Large intestine (tissue), 3 donors: ENCODE measurements at regions not wholly inside any gene's neighbourhood (a gene's known extent, or its start where the extent isn't known, plus 50 kb on each side); places are given as distances from the start of the nearest gene placed in this dataset.

Source experiments
- DNase-seq, 2 donors: peaks; one replicate each; pipeline versions ENCODE4 v3.0.0 to v3.0.0-alpha.2; 2013
- H3K27ac ChIP-seq: one replicate; pipeline ENCODE4 v1.5.1; 2013; ENCODE audit warnings: low read length
- H3K27me3 ChIP-seq: 2 replicates; pipeline ENCODE4 v1.6.1; 2013; ENCODE audit warnings: low read length; ENCODE audit not compliant: control insufficient read depth, insufficient read depth
- H3K36me3 ChIP-seq: 2 replicates; pipeline ENCODE4 v1.6.1; 2013; ENCODE audit warnings: low read length; ENCODE audit not compliant: control insufficient read depth, insufficient read depth
- H3K4me1 ChIP-seq: one replicate; pipeline ENCODE4 v1.6.1; 2013; ENCODE audit warnings: low read length; ENCODE audit not compliant: control insufficient read depth, insufficient read depth
- H3K4me3 ChIP-seq: one replicate; pipeline ENCODE4 v1.5.1; 2013; ENCODE audit warnings: low read length
- H3K9me3 ChIP-seq: one replicate; pipeline ENCODE4 v1.6.1; 2013; ENCODE audit warnings: mild to moderate bottlenecking, low read depth, low read length, moderate library complexity; ENCODE audit not compliant: control insufficient read depth
- WGBS: methylation state at CpG from one replicate; pipeline ENCODE4 v1.1.5; 2013; ENCODE audit warnings: low lambda C conversion rate; ENCODE audit not compliant: insufficient coverage; 5-methylcytosine and 5-hydroxymethylcytosine counted together

DNA sequence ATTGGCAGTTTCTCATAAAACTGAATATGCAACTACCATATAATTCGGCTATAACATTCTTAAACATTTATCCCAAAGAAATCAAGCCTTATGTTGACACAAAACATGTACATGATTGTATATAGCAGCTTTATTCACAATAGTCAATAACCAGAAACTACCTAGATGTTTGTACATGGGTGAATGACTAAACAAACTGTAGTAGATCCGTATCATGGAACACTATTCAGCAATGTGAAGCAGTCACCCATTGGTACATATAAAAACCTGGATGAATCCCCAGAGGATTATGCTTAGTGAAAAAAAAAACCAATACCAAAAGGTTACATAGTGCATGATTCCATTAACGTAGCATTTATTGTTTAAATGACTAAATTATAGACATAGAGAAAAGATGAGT lies 471.7 kb upstream of the KLHL1 start:
- no peaks in the 10 kb centered on the region for H3K4me1 ChIP-seq
- no peak overlapping the region for H3K4me3 ChIP-seq
- H3K27me3 ChIP-seq, result no peaks in the 10 kb centered on the region
- WGBS, result 93% methylated on average over 3 of the region's 3 CpGs
- no peak overlapping the region for H3K27ac ChIP-seq
- H3K9me3 ChIP-seq, result no peaks in the 10 kb centered on the region
- DNase-seq, result no peak
- no peaks in the 10 kb centered on the region for H3K36me3 ChIP-seq

DNA sequence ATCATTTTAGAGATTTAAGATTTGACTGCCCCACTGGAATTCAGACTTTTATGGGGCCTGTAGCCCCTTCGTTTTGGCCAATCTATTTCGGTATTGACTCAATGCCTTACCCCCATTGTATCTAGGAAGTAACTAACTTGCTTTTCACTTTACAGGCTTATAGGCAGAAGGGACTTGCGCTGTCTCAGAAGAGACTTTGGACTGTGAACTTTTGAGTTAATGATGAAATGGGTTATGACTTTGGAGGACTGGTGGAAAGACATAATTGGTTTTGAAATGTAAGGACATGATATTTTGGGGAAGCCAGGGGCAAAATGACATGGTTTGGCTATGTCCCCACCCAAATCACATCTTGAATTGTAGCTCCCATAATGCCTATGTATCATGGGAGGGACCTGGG lies 463.0 kb upstream of the KLHL1 start:
- DNase-seq, result peak; percentile 5 to 35
- Histone ChIP-seq H3K4me1 (no peaks in the 10 kb centered on the region), H3K9me3 (no peaks in the 10 kb centered on the region), H3K27me3 (no peaks in the 10 kb centered on the region), H3K27ac (no peak overlapping the region), H3K4me3 (no peak overlapping the region), H3K36me3 (no peaks in the 10 kb centered on the region)
- no CpG with 5 or more reads among the region's 3 CpGs for WGBS

DNA sequence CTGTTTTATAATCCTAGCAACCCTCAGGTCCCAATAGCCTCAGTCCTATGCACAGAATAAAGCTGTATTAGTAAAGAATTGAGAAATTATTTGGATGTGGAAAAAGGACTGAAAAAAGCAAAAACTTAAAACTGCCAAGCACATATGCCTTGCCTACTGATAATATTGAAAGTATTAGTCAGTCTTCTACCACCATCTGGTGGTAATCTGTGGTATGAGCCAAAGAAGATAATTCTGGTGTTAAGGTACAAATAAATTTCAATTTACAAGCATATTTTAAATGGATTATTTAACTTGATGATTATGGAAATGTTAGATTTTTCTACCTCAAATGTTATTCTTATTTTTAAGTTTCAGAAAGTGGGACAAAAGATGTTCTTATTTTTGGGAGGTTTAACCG lies 460.3 kb upstream of the KLHL1 start:
- Histone ChIP-seq H3K4me3 (no peak overlapping the region), H3K36me3 (no peaks in the 10 kb centered on the region), H3K27me3 (no peaks in the 10 kb centered on the region), H3K9me3 (no peaks in the 10 kb centered on the region), H3K27ac (no peak overlapping the region), H3K4me1 (no peaks in the 10 kb centered on the region)
- 80% methylated on average over 1 of the region's 1 CpG for WGBS
- peak; percentile 16 to 24 for DNase-seq

DNA sequence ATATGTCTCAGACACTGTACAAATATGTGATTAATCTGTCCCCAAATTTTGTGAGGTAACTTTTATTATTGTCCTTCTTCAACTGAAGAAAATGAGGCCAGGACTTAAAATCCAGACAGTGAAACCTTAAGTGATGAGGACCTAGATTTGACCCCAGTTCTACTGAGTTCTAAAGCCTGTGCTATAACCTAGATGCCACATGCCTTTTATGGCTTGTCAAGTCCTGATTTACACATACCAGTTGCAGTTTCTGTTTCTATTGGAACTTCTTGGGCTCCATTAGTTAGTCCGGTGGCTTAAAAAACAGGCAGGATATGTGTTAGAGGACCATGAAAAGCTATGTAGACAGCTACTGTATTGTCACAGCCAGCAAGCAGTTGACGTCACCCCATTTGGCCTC lies 436.5 kb upstream of the KLHL1 start:
- no peaks in the 10 kb centered on the region for H3K4me1 ChIP-seq
- no peaks in the 10 kb centered on the region for H3K36me3 ChIP-seq
- no CpG with 5 or more reads among the region's 2 CpGs for WGBS
- no peak overlapping the region for H3K4me3 ChIP-seq
- no peaks in the 10 kb centered on the region for H3K27me3 ChIP-seq
- DNase-seq, result peak; percentile 1 to 17
- no peak overlapping the region for H3K27ac ChIP-seq
- H3K9me3 ChIP-seq, result no peaks in the 10 kb centered on the region

DNA sequence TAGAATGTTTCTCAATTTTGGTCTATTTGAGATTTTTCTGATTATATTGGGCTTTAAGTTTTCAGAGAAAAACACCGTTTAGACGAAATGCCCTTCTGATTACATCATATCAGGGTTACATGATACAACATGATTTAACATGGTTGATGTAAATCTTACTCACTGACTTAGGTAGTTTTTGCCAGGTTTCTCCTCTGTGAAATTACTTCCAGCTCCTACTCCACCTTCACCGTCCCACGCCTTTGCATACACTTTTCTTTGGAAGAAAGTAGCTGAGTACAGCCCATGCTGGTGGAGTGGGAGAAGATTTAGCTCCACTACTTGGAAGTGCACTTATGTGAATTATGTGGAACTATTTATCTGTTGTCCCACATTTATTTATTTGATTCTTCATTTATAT lies 433.2 kb upstream of the KLHL1 start:
- WGBS, result no CpG with 5 or more reads among the region's 4 CpGs
- no peak for DNase-seq

DNA sequence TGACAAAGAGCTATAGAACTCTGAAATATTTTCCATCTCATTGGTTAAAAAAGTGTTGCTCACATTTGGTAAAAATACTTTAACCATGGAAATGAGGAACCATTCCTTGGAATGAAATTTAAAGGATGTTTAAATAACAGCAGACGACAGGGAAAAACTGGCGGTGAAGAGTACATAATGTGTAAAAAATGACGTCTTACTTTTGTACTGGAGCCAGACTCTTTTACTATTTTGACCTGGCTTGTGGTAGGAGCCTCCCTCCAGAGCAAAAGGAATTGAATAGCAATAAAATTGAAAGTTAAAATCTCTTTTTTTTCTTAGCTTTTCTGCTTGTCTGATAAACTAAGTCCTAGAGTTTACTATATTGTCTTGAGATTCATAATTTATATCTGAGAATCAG lies 426.2 kb upstream of the KLHL1 start:
- WGBS, result 71% methylated on average over 1 of the region's 3 CpGs
- no peak overlapping the region for H3K27ac ChIP-seq
- no peak overlapping the region for H3K4me3 ChIP-seq

More for the DNA sequence above, 433.2 kb upstream of the KLHL1 start:
- H3K4me1 ChIP-seq, result no peaks in the 10 kb centered on the region
- H3K27me3 ChIP-seq, result no peaks in the 10 kb centered on the region
- no peaks in the 10 kb centered on the region for H3K9me3 ChIP-seq
- no peak overlapping the region for H3K27ac ChIP-seq
- H3K36me3 ChIP-seq, result no peaks in the 10 kb centered on the region
- H3K4me3 ChIP-seq, result no peak overlapping the region

DNA sequence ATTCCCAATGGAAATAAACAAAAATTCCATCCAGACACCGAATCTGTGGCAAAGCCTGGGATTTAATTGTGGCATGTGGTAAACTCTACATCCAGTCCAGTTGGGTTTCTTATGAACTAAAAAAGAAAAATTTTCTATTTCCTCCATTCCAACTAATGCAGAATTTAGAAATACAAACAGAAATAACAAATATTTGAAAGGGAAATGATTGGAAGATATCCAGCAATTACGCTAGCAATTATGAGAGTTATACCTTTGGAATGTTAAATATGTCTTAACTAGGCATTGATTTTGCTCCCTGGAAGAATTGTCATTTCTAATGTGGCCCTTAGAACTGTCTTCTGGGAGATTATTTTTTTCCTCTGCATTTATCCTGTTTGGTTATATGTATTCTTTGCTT lies 421.4 kb upstream of the KLHL1 start:
- H3K4me1 ChIP-seq, result no peaks in the 10 kb centered on the region
- DNase-seq, result no peak
- no peaks in the 10 kb centered on the region for H3K27me3 ChIP-seq
- H3K27ac ChIP-seq, result no peak overlapping the region
- H3K4me3 ChIP-seq, result no peak overlapping the region
- WGBS, result 71% methylated on average over 1 of the region's 2 CpGs
- H3K36me3 ChIP-seq, result no peaks in the 10 kb centered on the region
- H3K9me3 ChIP-seq, result no peaks in the 10 kb centered on the region

More for the DNA sequence above, 426.2 kb upstream of the KLHL1 start:
- no peak for DNase-seq
- no peaks in the 10 kb centered on the region for H3K9me3 ChIP-seq
- no peaks in the 10 kb centered on the region for H3K27me3 ChIP-seq
- no peaks in the 10 kb centered on the region for H3K36me3 ChIP-seq
- H3K4me1 ChIP-seq, result no peaks in the 10 kb centered on the region

DNA sequence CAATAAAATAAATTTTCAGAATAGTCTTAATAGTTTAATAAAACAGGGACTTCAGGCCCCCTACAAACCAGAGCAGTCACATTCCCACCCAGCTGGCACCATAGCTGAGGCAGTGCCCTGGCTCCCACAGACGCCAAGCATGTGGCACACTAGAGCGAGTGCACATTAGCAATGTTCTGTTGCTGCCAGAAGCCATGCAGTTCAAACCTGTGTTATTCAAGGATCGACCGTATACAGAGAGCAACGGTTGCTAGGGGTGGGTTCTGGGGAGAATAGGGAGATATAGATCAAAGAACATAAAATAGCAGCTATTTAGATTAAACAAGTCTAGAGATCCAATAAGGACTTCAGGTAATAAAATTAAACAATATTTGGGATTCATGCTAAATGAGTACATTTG lies 419.3 kb upstream of the KLHL1 start:
- Histone ChIP-seq H3K27me3 (no peaks in the 10 kb centered on the region), H3K9me3 (no peaks in the 10 kb centered on the region), H3K4me1 (no peaks in the 10 kb centered on the region), H3K27ac (no peak overlapping the region), H3K4me3 (no peak overlapping the region), H3K36me3 (no peaks in the 10 kb centered on the region)
- no peak for DNase-seq
- 27% methylated on average over 3 of the region's 5 CpGs for WGBS

DNA sequence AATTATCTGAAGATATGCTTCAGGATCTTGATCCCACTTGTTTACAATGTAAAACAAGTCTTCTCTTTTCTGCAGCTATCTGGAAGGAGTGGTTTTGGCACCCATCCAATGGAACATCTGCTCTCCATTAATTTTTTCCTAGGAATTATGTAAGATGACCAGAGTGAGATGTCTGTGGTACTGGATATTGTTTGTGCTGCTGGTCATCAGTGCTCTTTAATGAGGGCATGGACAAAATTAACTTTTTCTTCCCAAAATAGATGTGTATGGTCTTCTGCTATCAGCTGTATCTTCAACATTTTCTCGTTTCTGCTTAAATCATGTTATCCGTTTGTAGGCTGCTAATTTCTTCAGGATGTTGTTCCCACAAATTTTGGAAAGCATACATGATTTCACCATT lies 415.4 kb upstream of the KLHL1 start:
- H3K4me3 ChIP-seq, result no peak overlapping the region
- H3K4me1 ChIP-seq, result no peaks in the 10 kb centered on the region
- DNase-seq, result no peak
- no peaks in the 10 kb centered on the region for H3K9me3 ChIP-seq
- 90% methylated on average over 2 of the region's 2 CpGs for WGBS
- H3K36me3 ChIP-seq, result no peaks in the 10 kb centered on the region
- no peaks in the 10 kb centered on the region for H3K27me3 ChIP-seq
- H3K27ac ChIP-seq, result no peak overlapping the region

DNA sequence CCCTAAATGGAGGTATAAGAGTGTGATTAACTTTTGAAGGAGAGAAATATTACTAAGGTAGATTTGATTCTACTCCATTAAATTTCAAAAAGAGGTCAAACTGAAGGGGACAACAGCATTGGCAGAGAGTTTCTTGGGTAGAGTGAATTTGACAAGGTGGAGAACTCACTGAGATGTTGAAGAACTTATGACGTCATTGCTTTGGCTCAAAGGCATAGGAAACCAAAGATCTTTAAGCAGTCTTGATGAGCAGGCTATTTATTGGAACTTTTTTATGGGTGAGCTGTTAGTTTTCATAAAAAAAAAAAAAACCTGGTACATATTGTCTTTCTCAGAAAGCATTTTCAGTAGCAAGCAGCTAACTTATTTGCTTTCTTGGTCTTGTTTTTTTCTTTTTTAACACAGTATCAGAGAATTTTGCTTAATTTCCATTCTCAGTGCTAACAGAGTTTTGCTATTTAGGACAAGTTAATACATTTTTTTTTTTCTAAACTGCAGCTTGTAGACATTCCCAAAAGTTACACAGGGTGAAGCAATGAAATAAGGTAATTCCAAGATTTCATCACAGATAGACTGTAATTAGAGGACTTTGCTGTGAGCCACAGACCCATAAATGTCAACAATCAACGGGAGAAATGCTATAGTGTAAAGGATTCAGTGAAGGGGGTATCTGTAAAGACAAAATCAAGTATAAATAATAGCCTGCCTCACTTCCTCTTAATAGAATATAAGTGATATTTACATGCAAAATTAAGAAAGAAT lies 412.2 kb upstream of the KLHL1 start:
- no peak overlapping the region for H3K4me3 ChIP-seq
- H3K4me1 ChIP-seq, result no peaks in the 10 kb centered on the region
- no peak for DNase-seq
- H3K36me3 ChIP-seq, result no peaks in the 10 kb centered on the region
- no peak overlapping the region for H3K27ac ChIP-seq
- 80% methylated on average over 1 of the region's 2 CpGs for WGBS
- H3K27me3 ChIP-seq, result no peaks in the 10 kb centered on the region
- no peaks in the 10 kb centered on the region for H3K9me3 ChIP-seq

DNA sequence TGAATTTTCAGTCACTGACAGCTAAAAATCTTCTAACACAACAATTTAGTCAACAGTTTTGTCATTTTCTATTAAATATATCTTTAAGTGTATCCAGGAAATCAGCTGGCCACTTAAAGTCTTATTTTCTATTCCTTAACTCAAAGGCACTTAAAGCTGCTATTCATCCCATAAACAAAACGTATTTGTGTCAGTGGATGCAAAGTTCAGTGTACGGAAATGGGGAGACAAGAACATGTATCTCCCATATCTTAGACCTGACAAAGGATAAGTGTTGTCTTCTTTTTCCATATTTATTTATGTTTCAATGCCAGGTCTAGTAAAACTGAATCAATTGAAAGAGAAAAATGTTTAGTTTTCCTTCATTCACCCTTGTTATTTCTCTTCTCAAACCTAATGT lies 409.8 kb upstream of the KLHL1 start:
- no CpG with 5 or more reads among the region's 2 CpGs for WGBS
- Histone ChIP-seq H3K27ac (no peak overlapping the region), H3K4me1 (no peaks in the 10 kb centered on the region), H3K9me3 (no peaks in the 10 kb centered on the region), H3K36me3 (no peaks in the 10 kb centered on the region), H3K27me3 (no peaks in the 10 kb centered on the region), H3K4me3 (no peak overlapping the region)
- no peak for DNase-seq
